Keratinocyte (primary cell): ENCODE measurements at regions not wholly inside any gene's neighbourhood (a gene's known extent, or its start where the extent isn't known, plus 50 kb on each side); places are given as distances from the start of the nearest gene placed in this dataset.

Source experiments
- DNase-seq: peaks from one replicate; pipeline ENCODE4 v3.0.0-alpha.2; 2011; ENCODE audit warnings: low read depth, missing footprints, low spot score
- FAIRE-seq: peaks from 2 replicates; lab custom pipeline; 2011; peaks lifted over from hg19 to GRCh38; lab: Jason Lieb, UNC
- H2AFZ ChIP-seq: 2 replicates; pipeline ENCODE4 v1.6.0; 2012; ENCODE audit warnings: low read length, control low read depth, inconsistent platforms; ENCODE audit not compliant: control insufficient read depth
- H3K27ac ChIP-seq: 2 replicates; pipeline ENCODE4 v1.5.1; 2011; ENCODE audit warnings: low read length; ENCODE audit not compliant: control insufficient read depth, insufficient read depth
- H3K27me3 ChIP-seq: 3 replicates; pipeline ENCODE4 v1.6.0; 2011; ENCODE audit warnings: low read length; ENCODE audit not compliant: control insufficient read depth, insufficient read depth; ENCODE audit errors: extremely low read depth
- H3K36me3 ChIP-seq, 2 experiments: 2 replicates in 1 of 2; 3 replicates in 1 of 2; pipeline ENCODE4 v1.5.1; 2011; ENCODE audit warnings: low read length in 2 of 2, mild to moderate bottlenecking in 1 of 2; ENCODE audit not compliant: control insufficient read depth in 2 of 2, insufficient read depth in 2 of 2; ENCODE audit errors: extremely low read depth in 1 of 2
- H3K4me1 ChIP-seq: 3 replicates; pipeline ENCODE4 v1.5.1; 2011; ENCODE audit warnings: low read length; ENCODE audit not compliant: control insufficient read depth, insufficient read depth; ENCODE audit errors: extremely low read depth
- H3K4me2 ChIP-seq: 3 replicates; pipeline ENCODE4 v1.6.0; 2011; ENCODE audit warnings: low read depth, low read length; ENCODE audit not compliant: control insufficient read depth, insufficient read depth; ENCODE audit errors: extremely low read depth
- H3K4me3 ChIP-seq, 3 experiments: fragments of 200-600 bp in 1 of 3; sonication (generic) in 1 of 3; 2 replicates in 2 of 3; 3 replicates in 1 of 3; pipeline ENCODE4 v1.5.1; 2011 to 2016; ENCODE audit warnings: low read length in 3 of 3, mild to moderate bottlenecking in 3 of 3, control low read depth in 2 of 3, inconsistent platforms in 1 of 3, low read depth in 1 of 3, mixed read lengths in 1 of 3, mixed run types in 1 of 3, moderate library complexity in 1 of 3; ENCODE audit not compliant: control insufficient read depth in 2 of 3, insufficient read depth in 2 of 3; ENCODE audit errors: extremely low read depth in 1 of 3
- H3K79me2 ChIP-seq: 2 replicates; pipeline ENCODE4 v1.6.0; 2012; ENCODE audit warnings: low read length; ENCODE audit not compliant: control insufficient read depth, insufficient read depth
- H3K9ac ChIP-seq: 3 replicates; pipeline ENCODE4 v1.6.0; 2011; ENCODE audit warnings: low read length; ENCODE audit not compliant: control insufficient read depth, insufficient read depth; ENCODE audit errors: extremely low read depth
- H3K9me1 ChIP-seq: 3 replicates; pipeline ENCODE4 v1.6.0; 2011; ENCODE audit warnings: low read length; ENCODE audit not compliant: control insufficient read depth, insufficient read depth; ENCODE audit errors: extremely low read depth
- H3K9me3 ChIP-seq: 2 replicates; pipeline ENCODE4 v1.5.1; 2012; ENCODE audit warnings: low read depth, low read length; ENCODE audit not compliant: control insufficient read depth
- H4K20me1 ChIP-seq: 3 replicates; pipeline ENCODE4 v1.6.0; 2011; ENCODE audit warnings: low read length; ENCODE audit not compliant: control insufficient read depth, insufficient read depth; ENCODE audit errors: extremely low read depth
- CTCF ChIP-seq, 3 experiments: IDR thresholded peaks in 1 of 3; conservative IDR thresholded peaks in 1 of 3; optimal IDR thresholded peaks in 1 of 3; 2 replicates in 2 of 3; 3 replicates in 1 of 3; pipeline versions ENCODE3 to v1.5.1; 2011; ENCODE audit warnings: low read length in 3 of 3, mild to moderate bottlenecking in 3 of 3, moderate library complexity in 2 of 3, control low read depth in 1 of 3, inconsistent platforms in 1 of 3; ENCODE audit not compliant: insufficient read depth in 2 of 3; ENCODE audit errors: extremely low read depth in 1 of 3
- EZH2 ChIP-seq: IDR thresholded peaks from one replicate; pipeline ENCODE4 v1.6.1; 2012; ENCODE audit warnings: inconsistent platforms, mild to moderate bottlenecking, low read length, moderate library complexity
- dilution Hi-C: fragments of 300-500 bp; cut with MboI; formaldehyde crosslinking; loops from one replicate; pipeline ENCODE4 v1.7.0; 2020; ENCODE audit warnings: low sequenced_read_pairs; ENCODE audit not compliant: extremely low pct_ligation_motif_present

- H3K4me1 ChIP-seq: no peaks in the 10 kb centered on the region
- no peaks in the 10 kb centered on the region for H3K9me1 ChIP-seq
- H3K4me3 ChIP-seq: no peak overlapping the region
- H4K20me1 ChIP-seq: no peaks in the 10 kb centered on the region
- no peak overlapping the region for H3K27ac ChIP-seq
- H3K36me3 ChIP-seq: no peaks in the 10 kb centered on the region
- no peaks in the 10 kb centered on the region for H3K9me3 ChIP-seq
- no peak for DNase-seq
- H3K79me2 ChIP-seq: no peaks in the 10 kb centered on the region
- no peak overlapping the region for H3K4me2 ChIP-seq
- TF ChIP-seq CTCF (optimal IDR thresholded peaks at IDR 0.05 in 1 of 3, IDR thresholded peaks at IDR 0.05 in 1 of 3, conservative IDR thresholded peaks at IDR 0.05 in 1 of 3; ENCODE audit: extremely low read depth in 1 of 3, insufficient read depth in 2 of 3, low read length in 3 of 3): no peak
- dilution Hi-C loops: no loop called here
- no peak overlapping the region for H2AFZ ChIP-seq
- H3K27me3 ChIP-seq: no peaks in the 10 kb centered on the region
- no peak for FAIRE-seq
- H3K9ac ChIP-seq: no peak overlapping the region
Measured at GRCh38 chr2:63764630-63765029, 77.1 kb upstream of the UGP2 start.

- Histone ChIP-seq H3K79me2 (no peaks in the 10 kb centered on the region), H3K9me1 (no peaks in the 10 kb centered on the region), H2AFZ (no peak overlapping the region), H3K4me2 (no peak overlapping the region), H3K9me3 (no peaks in the 10 kb centered on the region), H3K27me3 (no peaks in the 10 kb centered on the region), H3K27ac (no peak overlapping the region), H3K4me3 (no peak overlapping the region), H3K9ac (no peak overlapping the region), H3K4me1 (no peaks in the 10 kb centered on the region), H3K36me3 (no peaks in the 10 kb centered on the region), H4K20me1 (no peaks in the 10 kb centered on the region)
- no peak for TF ChIP-seq CTCF (optimal IDR thresholded peaks at IDR 0.05 in 1 of 3, IDR thresholded peaks at IDR 0.05 in 1 of 3, conservative IDR thresholded peaks at IDR 0.05 in 1 of 3; ENCODE audit: extremely low read depth in 1 of 3, insufficient read depth in 2 of 3, low read length in 3 of 3)
- no peak for TF ChIP-seq EZH2
- FAIRE-seq: no peak
- dilution Hi-C loops: no loop called here
- no peak for DNase-seq
Measured at GRCh38 chr2:63765117-63765516, 76.6 kb upstream of the UGP2 start.
